HG03575 (cell line): ENCODE measurements at regions not wholly inside any gene's neighbourhood (a gene's known extent, or its start where the extent isn't known, plus 50 kb on each side); places are given as distances from the start of the nearest gene placed in this dataset.
"Not testable (repeated sequence)": the region's sequence is repeated elsewhere in the genome, so short reads cannot be mapped to it uniquely, and the experiment has no call there.

Source experiments
- ATAC-seq: cut with Tn5 transposase; IDR thresholded peaks from one replicate; pipeline ENCODE4 v1.9.1; 2021; ENCODE audit not compliant: unreplicated experiment, insufficient number of reproducible peaks, low FRiP score; ENCODE audit errors: extremely low read depth

- ATAC-seq = no peak
These were observed 1560.6 kb downstream of the STIM2 start for GRCh38 chr4:28421221-28421620.

GRCh38 chr4:28426251-28426650 is 1565.6 kb downstream of the STIM2 start:
- ATAC-seq = no peak

GRCh38 chr4:28427306-28428085 is 1566.9 kb downstream of the STIM2 start:
- ATAC-seq = no peak

- ATAC-seq = no peak
These were observed 1571.8 kb downstream of the STIM2 start for GRCh38 chr4:28432348-28433025.

- ATAC-seq = no peak
These were observed 1574.7 kb downstream of the STIM2 start for GRCh38 chr4:28435314-28435713.

GRCh38 chr4:28436191-28437080 is 1575.8 kb downstream of the STIM2 start:
- no peak for ATAC-seq

GRCh38 chr4:28443371-28443770 is 1582.7 kb downstream of the STIM2 start:
- no peak for ATAC-seq

- ATAC-seq = no peak
These were observed 1583.3 kb downstream of the STIM2 start for GRCh38 chr4:28443801-28444412.

GRCh38 chr4:28444886-28445496 is 1584.3 kb downstream of the STIM2 start:
- no peak for ATAC-seq

- no peak for ATAC-seq
These were observed 1588.4 kb downstream of the STIM2 start for GRCh38 chr4:28449085-28449484.

- ATAC-seq = no peak
These were observed 1590.7 kb downstream of the STIM2 start for GRCh38 chr4:28451346-28451745.

- ATAC-seq = no peak
These were observed 1602.4 kb downstream of the STIM2 start for GRCh38 chr4:28462766-28463700.

GRCh38 chr4:28464823-28465222 is 1604.2 kb downstream of the STIM2 start:
- ATAC-seq = no peak

- ATAC-seq = not testable (repeated sequence)
These were observed 1606.2 kb downstream of the STIM2 start for GRCh38 chr4:28466886-28467285.

- ATAC-seq = no peak
These were observed 1608.7 kb downstream of the STIM2 start for GRCh38 chr4:28469387-28469786.

- ATAC-seq = no peak
These were observed 1609.2 kb downstream of the STIM2 start for GRCh38 chr4:28469886-28470285.

GRCh38 chr4:28475381-28475780 is 1614.7 kb downstream of the STIM2 start:
- no peak for ATAC-seq

GRCh38 chr4:28479666-28480065 is 1619.0 kb downstream of the STIM2 start:
- ATAC-seq = no peak
